GM19240 (cell line): ENCODE measurements at regions not wholly inside any gene's neighbourhood (a gene's known extent, or its start where the extent isn't known, plus 50 kb on each side); places are given as distances from the start of the nearest gene placed in this dataset.

Experiments
- DNase-seq: peaks from one replicate; pipeline ENCODE4 v3.0.0; 2011; ENCODE audit warnings: low spot score; ENCODE audit not compliant: insufficient read length

DNA sequence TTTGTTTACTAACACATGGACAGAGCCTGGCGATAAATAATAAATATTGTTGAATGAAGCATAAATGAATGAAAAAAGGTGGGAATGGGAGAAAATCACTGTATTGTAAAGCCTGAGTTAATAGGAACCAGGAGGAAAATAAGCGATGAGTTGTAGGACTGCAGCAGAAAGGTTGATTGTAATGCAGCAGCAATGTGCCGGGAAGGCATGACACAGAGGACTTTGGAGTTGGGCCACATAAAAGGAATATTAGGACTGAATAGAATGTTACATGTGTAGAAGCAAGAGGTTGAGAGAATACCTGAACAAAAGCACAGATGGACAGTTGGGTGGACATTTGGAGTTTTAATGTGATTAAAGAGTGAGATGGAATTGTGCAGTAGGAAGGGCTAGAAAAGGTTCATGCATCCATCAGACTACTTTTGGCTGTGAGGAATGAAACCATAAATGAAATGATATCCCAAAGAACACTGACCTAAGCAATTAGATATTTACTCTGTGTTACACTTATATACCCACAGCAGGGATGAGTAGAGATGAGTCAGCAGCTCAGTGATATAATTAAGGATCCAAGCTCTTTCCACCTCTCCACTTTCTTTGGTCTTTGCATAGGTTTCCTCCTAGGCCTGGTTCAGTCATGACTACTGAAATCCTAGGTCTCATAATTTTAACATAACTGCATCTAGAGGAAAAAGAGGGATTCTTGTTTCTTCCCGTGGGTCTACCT lies 55.4 kb downstream of the CCER1 start:
- no peak for DNase-seq

DNA sequence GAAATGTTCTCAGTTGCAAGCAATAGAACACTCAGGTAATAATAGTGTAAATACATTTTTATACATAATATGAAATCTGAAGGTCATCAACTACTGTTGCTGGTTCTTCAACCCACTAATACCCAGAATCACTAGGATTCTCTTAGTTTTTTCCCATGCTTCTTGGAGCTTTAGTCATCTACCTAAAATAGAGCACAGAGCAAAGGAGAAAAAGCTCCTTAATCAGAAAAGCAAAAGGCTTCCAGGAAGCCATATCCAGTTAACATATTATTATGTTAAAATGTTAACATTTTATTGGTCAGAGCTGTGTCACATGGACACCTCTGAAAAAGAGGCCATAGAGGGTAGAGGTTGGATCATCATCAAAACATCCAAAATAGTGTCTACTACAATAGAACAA lies 57.0 kb downstream of the CCER1 start:
- DNase-seq, result no peak

DNA sequence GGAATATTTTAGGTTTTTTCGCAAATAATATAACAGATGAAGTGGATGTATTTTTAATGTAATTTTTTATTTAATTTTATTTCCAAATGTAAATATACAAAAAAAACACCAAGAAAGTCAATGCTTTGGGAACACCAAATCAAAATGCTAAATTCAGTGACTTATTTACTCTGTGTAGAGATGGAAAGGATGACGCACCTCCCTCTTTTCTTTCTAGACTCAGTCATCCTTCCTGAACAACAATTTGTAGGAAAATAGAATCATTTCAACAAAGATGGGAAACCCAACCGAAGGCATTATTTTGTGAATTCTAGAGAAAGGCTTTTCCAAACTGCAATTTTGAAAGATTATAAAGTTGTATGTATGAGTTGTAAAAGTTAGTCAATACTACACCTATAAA lies 57.7 kb downstream of the CCER1 start:
- DNase-seq, result no peak

DNA sequence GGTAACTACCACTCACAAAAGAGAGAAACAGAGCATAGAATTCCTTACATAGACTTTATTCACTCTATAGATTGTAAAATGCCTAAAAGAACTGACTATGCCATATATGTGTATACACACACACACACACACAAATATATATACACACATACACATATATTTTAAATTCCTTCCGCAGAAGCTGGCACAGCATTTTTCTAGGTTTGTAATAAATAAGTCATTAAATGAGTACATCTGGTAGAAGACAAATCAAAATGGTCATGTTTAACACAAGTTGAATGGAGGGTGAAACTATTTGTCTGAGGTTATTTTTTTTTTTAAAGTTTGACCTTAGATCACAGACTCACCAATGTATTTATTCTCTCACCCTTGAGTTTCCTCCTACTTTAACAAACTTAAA lies 58.2 kb downstream of the CCER1 start:
- DNase-seq, result no peak

DNA sequence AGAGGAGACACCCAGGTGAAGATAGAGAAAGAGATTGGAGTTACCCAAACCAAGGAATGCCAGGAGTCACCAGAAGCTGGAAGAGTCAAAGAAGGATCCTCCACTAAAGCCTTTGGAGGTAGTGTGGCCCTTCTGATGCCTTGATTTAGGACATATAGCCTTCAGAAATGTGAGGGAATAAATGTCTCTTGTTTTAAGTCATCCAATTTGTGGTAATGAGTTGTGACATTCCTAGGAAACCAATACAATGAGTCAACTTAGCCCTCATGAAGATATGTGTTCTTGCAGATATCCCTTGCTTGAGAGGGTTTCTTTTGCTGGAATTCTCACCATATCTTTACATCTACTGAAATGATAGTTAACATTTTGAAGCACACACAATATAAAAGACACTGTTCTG lies 58.8 kb downstream of the CCER1 start:
- DNase-seq, result no peak

DNA sequence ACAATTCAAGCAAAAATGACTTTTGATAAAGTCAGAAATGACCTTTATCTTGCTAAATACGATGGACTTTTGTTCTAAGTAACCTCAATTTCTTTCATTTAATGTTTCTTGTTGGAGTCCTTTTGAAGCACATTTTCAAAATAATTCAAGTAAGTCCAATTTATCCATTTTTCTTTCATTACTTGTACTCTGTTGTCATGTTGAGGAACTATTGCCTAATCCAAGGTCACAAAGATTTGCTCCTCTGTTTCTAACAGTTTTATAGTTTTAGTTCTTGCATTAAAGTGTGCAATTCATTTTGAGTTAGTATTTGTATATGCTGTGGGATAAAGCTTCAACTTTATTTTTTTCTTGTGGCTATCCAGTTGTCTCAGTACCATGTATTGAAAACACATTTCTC lies 66.7 kb downstream of the CCER1 start:
- no peak for DNase-seq

DNA sequence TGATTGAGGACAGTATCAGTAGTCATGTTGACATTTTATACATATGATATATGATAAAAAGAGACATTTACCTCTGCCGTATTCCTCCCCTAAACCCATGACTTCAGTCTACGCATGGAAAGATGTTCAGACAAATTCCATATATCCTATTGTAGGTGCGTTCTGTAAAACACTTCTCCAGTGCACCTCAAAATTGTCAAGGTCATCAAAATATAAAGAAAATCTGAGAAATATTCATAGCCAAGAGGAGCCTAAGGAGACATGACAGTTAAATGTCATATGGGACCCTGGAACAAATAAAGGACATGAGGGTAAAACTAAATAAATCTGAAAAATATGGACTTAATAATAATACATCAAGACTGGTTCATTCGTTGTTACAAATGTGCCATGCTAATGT lies 71.5 kb downstream of the CCER1 start:
- no peak for DNase-seq

DNA sequence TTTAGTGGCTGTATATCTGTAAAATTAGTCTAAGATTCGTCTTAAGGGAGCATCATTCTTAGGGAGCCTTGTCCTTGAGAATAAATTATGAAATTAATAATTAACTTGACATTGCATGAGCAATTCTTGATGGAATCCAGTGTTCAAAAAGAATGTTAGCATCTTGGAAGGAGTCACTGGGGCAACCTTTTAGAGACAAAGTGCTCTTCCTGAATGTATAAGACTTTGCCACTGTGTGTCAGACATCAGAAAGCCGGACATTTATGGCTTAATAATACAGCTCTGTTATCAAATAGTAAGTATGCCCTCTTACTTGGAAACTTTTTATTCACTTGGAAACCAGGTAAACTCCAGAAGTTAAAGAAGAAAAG lies 83.3 kb downstream of the CCER1 start:
- DNase-seq, result no peak

DNA sequence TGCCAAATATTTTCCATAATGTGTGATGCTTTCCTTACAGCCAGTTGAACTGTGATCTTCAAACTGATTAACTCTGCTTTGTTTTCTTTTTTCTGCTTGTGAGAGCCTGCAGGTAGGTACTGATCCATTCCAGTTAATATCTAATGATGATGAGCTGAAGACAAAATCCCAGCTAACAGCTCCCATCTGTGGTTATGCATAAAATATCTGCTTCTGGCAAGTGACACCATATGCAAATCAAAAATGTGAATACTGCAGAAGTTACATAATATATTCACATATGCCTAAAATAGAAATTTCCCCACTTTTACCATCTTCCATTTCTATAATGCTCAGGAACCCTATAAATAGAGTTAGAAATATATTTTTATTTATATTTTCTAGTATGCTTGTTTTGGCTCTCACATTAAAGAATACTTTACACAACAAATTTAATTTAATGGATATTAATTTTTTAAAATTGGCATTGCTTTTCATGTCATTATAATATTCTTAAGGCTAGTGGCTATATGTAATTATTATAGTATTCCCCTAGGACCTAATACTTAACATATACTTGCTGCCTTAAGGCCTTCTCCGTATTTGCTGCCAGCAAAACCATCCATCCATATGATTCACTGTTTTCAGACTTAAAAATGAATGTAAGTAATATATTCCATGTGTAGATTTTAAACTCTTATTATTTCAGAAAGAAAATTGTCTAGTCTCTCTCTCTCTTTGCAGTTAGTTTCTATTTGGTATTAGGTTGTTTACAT lies 83.8 kb downstream of the CCER1 start:
- no peak for DNase-seq

DNA sequence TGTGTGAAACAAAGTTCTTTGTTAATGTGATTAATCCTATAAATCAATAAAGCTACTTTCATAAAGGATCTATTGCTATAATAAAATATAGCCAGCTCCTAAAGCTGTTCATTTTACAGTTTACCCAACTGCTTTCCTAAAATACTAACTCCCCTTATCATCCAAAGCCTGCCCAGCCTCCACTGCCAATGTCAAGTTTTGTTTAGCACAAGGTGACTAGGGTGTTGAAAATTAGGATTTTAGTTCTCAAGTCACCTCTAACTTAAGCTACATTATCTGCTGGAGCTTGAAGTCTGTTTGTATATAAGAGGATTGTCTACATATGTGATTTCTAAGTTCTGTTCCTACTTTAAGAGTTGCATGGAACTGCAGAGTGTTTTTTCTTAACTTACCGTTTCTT lies 86.3 kb downstream of the CCER1 start:
- no peak for DNase-seq

DNA sequence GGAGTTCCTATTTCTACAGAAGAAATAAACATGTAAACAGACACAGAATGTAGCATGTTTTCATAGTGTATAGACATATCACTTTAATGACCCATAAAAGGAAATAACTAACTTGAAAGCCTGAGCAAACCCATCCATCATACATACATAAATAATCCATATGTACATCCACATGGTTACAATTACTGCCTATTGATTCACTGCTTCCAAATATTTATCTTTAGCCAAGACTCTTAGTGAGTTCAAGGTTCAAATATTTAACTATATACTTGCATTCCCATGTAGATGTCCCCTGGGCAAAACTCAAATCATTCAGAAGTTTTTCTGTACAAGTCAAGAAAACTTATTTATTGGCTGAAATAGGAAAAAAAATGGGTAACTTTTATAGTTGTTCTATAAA lies 95.4 kb downstream of the CCER1 start:
- DNase-seq, result no peak

DNA sequence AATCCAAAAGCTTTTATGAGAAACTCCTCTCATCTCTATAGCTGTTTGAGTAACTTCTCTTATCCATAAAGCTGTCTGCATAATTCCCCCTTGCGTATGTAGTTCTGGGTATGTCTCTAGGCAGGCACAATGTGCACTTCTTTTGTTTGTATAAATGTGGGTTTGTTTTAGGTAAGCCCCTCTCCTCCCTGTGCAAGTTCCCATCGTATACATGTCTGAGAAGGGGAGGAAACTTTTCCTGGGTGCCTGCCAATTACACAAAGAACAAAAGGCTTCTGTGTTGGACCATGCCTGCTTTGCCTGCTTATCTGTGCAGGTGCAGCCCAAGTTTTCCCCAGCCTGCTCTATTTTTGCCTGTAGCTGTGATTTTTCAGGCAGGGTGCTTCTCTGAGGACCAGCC lies 96.7 kb downstream of the CCER1 start:
- no peak for DNase-seq

DNA sequence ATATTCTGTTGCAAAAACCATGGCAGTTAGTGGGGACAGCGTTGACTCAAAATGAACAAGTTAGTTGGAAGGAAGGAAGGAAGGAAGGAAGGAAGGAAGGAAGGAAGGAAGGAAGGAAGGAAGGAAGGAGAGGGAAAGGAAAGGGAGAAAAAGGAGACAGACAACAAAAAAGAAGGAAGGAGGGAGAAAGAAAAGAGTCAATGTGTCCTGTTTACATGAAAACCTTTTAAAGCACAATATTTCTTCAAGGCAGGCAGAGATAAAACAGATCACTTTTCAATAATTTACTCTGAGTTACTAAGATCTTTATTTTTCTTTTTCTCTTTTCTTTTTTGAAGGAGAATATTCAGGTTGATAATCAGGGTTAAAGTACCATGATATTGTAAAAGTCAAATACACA lies 99.4 kb downstream of the CCER1 start:
- no peak for DNase-seq

DNA sequence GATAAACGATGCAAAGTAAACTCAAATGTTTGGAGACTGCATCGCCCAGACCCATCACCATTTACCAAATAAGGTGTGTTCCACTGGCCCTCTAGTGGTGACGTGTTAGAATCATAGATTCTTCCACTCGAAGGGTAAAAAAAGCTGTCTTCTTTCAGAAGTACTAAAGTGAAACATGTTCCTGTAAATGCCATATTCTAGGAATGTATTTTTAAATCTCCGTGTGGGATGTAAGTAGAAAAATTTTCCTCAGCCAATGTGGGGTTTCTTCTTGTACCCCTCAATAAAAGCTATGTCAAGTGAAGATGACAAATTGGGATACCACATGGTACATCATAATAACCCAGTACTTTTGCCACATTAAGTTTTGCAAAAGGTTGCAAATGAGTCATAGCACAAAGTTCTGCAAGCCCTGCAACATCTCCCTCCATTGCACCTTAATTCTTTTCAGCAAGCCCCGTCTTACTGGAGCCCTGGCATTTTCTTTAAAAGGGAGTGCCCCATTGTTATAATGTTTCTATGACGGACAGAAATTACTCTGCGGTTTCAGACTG lies 100.8 kb downstream of the CCER1 start:
- DNase-seq, result no peak

DNA sequence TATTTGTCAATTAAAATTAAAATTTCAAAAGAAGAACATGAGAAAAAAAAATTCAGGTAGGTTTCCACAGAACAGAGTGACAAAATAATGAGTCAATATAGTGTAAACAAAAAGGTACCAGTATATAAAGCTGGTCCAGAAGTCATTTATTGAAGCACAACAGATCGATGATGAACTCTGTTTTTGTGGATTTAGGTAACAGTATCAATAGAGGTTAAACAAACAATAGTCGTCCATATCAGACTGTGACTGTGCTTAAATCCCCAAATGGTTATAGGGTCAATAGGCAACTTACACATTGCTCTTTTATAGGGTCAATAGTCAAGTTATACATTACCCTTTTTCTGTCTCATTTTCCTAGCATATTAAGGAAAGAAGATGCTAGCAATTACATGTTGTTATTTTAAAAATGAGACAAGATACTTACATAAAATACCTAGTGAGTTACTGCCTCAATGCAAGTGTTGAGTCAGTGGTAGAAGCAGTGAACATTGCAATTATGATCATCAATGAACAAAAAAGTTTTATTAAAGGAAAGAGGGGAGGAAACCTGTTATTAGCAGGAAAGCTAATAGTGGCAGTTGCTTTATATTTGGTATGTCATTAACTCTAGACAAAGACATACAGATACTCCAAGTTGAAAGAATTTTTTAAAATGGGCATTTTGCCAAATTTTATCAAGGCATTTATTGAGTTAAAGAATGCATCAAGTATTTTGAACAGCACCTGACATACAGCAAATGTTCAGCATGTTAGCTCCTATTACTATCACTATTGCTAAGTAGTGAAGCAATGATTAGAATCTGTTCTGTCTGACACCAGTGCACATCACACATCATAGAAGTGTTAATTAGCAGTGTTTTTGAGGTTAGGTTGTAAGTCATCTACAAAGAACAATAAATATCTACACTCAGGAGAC lies 102.9 kb downstream of the CCER1 start:
- DNase-seq, result no peak

DNA sequence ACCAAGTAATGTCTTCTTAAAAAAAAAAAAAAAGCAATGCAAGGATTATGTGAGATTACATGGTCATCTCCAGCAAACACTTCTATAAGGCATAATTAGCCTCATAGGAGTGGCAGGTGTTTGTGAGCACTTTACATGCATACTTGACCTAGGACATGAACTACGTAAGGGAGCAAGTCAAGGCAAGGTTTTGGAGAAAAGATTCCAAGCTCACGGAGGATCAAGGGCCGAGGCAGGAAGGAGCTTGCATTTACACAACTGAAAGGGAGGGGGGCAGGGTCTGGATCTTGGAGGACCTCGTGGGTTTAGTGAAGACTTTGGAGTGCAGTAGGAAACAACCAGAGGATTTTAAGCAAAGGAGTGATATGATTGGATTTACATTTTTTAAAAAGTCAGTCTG lies 112.5 kb downstream of the CCER1 start:
- no peak for DNase-seq

DNA sequence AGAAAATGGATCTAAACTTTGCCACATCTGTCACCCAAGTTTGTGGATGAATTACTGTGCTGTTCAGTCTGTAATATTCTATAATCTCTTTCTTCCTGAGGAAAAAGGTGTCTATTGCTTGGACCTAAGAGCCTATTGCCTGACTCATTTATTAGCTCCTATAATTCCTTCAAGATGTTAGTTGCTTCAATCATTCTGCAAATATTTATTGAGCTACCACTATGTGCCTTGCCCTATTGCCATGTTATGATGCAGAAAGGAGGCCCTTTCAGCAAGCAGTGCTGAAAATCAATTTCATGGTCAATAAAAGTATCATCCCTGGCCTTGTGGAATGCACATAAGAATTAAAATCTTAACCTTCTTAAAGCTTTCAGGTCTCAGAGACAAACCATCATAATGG lies 113.6 kb downstream of the CCER1 start:
- DNase-seq, result no peak

DNA sequence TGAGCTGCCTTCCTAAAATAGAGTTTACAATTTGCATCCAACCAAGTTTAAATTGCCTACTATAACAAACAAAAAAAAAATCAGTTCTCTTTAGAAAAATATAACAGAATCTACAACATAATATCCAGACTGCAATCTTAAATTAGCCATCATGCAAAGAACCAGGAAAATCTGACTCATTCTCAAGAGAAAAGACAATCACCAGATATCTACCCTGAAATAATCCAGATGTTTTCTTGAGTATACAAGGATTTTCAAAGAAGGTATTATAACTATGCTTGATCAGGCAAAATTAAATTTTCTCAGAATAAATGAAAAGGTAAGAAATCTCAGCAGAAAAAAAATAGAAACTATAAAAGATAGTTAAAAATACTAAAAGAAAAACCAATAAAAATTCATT lies 115.6 kb downstream of the CCER1 start:
- no peak for DNase-seq

DNA sequence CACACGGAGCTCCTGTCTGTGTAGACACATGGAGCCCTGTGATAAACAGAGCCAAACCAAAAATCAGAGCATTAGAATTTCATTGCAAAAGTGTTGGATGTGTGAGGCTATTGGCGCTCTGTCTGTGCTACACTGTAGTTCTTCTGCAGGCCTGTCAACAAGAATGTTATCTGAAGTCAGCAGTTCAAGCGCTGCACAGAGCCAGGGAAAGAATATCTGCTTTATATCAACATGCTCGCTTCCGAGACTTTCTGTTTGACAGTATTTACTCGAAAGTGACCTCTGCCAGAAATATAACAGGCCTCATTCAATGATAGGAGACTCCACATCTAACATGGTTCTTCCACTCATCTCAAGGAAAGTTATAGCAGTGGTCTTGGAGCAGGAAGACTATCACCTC lies 118.3 kb downstream of the CCER1 start:
- DNase-seq, result no peak

DNA sequence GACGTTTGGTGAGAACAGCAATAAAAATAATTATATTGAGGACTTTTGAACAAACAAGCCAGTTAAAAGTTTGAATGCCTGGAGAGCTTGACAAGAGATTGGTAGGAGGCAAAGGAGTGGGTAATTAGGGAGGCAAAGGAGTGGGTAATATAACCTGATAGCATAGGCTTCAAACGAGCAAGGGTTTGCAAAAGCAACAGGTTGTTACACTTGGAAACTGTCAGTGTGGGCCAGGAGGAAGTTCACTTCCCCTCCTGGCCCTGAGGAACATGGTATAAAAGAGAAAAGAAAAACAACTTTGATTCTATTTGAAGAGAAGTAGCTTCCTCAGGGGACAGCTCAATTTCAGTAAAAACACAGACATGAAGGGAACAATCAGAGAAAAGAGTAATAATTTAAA lies 121.7 kb downstream of the CCER1 start:
- DNase-seq, result no peak

DNA sequence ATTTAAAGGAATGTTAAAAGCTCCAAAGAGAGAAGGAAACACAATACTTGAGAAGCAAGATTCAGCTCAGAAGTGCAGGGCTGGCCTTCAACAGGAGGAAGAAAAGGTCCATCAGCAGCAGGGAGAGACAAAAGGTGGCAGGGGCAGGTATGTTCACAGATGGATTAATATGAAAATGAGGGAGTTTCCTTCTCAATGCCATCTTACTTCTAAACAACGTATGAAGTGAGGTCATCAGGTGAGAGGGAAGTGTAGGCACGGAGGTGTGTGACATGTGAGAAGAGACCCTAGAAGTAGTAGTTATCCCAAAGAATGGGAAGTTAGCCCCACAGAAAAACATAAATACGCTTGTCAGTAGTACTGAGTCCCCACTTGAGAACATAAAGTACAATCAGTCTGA lies 122.5 kb downstream of the CCER1 start:
- no peak for DNase-seq

DNA sequence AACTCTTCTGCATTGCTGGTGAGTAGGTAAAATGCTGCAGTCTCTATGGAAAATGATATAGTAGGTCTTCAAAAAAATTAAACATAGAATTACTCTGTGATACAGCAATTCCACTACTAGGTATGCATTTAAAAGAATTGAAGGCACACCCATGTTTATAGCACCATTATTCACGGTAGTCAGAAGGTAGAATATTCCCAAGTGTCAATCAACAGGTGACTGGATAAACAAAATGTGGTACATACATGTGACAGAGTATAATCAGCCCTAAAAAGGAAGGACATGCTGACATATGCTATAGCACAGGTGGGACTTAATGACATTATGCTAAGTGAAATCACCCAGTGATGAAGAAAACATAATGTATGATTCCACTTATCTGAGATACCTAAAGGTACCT lies 123.3 kb downstream of the CCER1 start:
- DNase-seq, result no peak
